IMR-90 (cell line): ENCODE measurements at regions not wholly inside any gene's neighbourhood (a gene's known extent, or its start where the extent isn't known, plus 50 kb on each side); places are given as distances from the start of the nearest gene placed in this dataset.

Experiments
- ATAC-seq: fragments of 200-7000 bp; cut with Tn5 transposase; 2 replicates; pipeline ENCODE4 v1.9.1; 2020; ENCODE audit warnings: low read depth, mild to moderate bottlenecking, moderate library complexity
- BruUV-seq: library from RNA; stranded (reverse); fragments of 400-500 nt; replicated peaks from 2 replicates; lab custom pipeline; 2021; lab: Mats Ljungman, UMichigan
- CTCF ChIA-PET: fragments of 300-600 bp; formaldehyde crosslinking; extraction: SDS; loops from one replicate; lab custom pipeline; 2021; ENCODE audit warnings: antibody characterized with exemption; lab: Yijun Ruan, JAX
- POLR2A ChIA-PET: fragments of 300-600 bp; sonication (Branson Sonifier 250); formaldehyde crosslinking; loops from one replicate; lab custom pipeline; 2022; ENCODE audit warnings: antibody characterized with exemption; ENCODE audit not compliant: unreplicated experiment; lab: Charles Lee
- DNase-seq: peaks from one replicate; pipeline ENCODE4 v3.0.0; 2013
- H2AFZ ChIP-seq: replicated peaks from 2 replicates; pipeline ENCODE3; 2013; ENCODE audit warnings: low read length, mild to moderate bottlenecking; ENCODE audit not compliant: poor library complexity
- H2AK5ac ChIP-seq: 2 replicates; pipeline ENCODE4 v1.6.1; 2013; ENCODE audit warnings: low read depth, low read length, inconsistent platforms
- H2AK9ac ChIP-seq: replicated peaks from 2 replicates; pipeline ENCODE3; 2013; ENCODE audit warnings: mild to moderate bottlenecking, low read depth, low read length, moderate library complexity; ENCODE audit not compliant: poor library complexity
- H2BK120ac ChIP-seq: 2 replicates; pipeline ENCODE4 v1.6.1; 2013; ENCODE audit warnings: low read depth, low read length, inconsistent platforms
- H2BK15ac ChIP-seq: 3 replicates; pipeline ENCODE4 v1.6.1; 2013; ENCODE audit warnings: low read depth, low read length, inconsistent platforms
- H2BK20ac ChIP-seq: 2 replicates; pipeline ENCODE4 v1.6.1; 2013; ENCODE audit warnings: low read depth, mild to moderate bottlenecking, inconsistent platforms, low read length, moderate library complexity
- H2BK5ac ChIP-seq: 2 replicates; pipeline ENCODE4 v1.6.1; 2013; ENCODE audit warnings: mild to moderate bottlenecking, low read depth, low read length, inconsistent platforms; ENCODE audit not compliant: poor library complexity, severe bottlenecking
- H3K14ac ChIP-seq: replicated peaks from 2 replicates; pipeline ENCODE4 v1.6.1; 2013; ENCODE audit warnings: low read depth, low read length, inconsistent platforms
- H3K18ac ChIP-seq: 2 replicates; pipeline ENCODE4 v1.6.1; 2013; ENCODE audit warnings: low read depth, low read length, control low read depth
- H3K23ac ChIP-seq: 2 replicates; pipeline ENCODE4 v1.6.1; 2013; ENCODE audit warnings: low read depth, low read length, inconsistent platforms
- H3K27ac ChIP-seq: 2 replicates; pipeline ENCODE4 v1.5.1; 2013; ENCODE audit warnings: mild to moderate bottlenecking, control low read depth, low read length; ENCODE audit not compliant: insufficient read depth
- H3K27me3 ChIP-seq: 2 replicates; pipeline ENCODE4 v1.6.1; 2013; ENCODE audit warnings: low read length; ENCODE audit not compliant: control insufficient read depth, insufficient read depth
- H3K36me3 ChIP-seq: 2 replicates; pipeline ENCODE4 v1.6.1; 2013; ENCODE audit warnings: low read length, mixed read lengths; ENCODE audit not compliant: control insufficient read depth, insufficient read depth
- H3K4ac ChIP-seq: 2 replicates; pipeline ENCODE4 v1.6.1; 2013; ENCODE audit warnings: low read depth, low read length, inconsistent platforms
- H3K4me1 ChIP-seq: 2 replicates; pipeline ENCODE4 v1.6.1; 2013; ENCODE audit warnings: low read length, mixed read lengths; ENCODE audit not compliant: control insufficient read depth, insufficient read depth
- H3K4me2 ChIP-seq: 2 replicates; pipeline ENCODE4 v1.6.1; 2013; ENCODE audit warnings: low read depth, mild to moderate bottlenecking, control low read depth, low read length, moderate library complexity
- H3K4me3 ChIP-seq: 2 replicates; pipeline ENCODE4 v1.5.1; 2013; ENCODE audit warnings: low read depth, mild to moderate bottlenecking, control low read depth, low read length, moderate library complexity; ENCODE audit not compliant: insufficient read depth
- H3K56ac ChIP-seq: 2 replicates; pipeline ENCODE4 v1.6.1; 2013; ENCODE audit warnings: low read length, inconsistent platforms; ENCODE audit not compliant: insufficient read depth; ENCODE audit errors: extremely low read depth
- H3K79me1 ChIP-seq, 2 experiments: 2 replicates each; pipeline ENCODE4 v1.6.1; 2013; ENCODE audit warnings: low read length in 2 of 2, inconsistent platforms in 1 of 2, low read depth in 1 of 2
- H3K9ac ChIP-seq: 2 replicates; pipeline ENCODE4 v1.6.1; 2013; ENCODE audit warnings: low read depth, low read length, control low read depth
- H3K9me1 ChIP-seq: 2 replicates; pipeline ENCODE4 v1.6.1; 2013; ENCODE audit warnings: low read length, inconsistent platforms; ENCODE audit not compliant: insufficient read depth
- H3K9me3 ChIP-seq: 2 replicates; pipeline ENCODE4 v1.6.1; 2013; ENCODE audit warnings: low read length; ENCODE audit not compliant: control insufficient read depth, insufficient read depth
- H4K20me1 ChIP-seq: 2 replicates; pipeline ENCODE4 v1.6.1; 2013; ENCODE audit warnings: low read length, inconsistent platforms; ENCODE audit not compliant: insufficient read depth
- H4K5ac ChIP-seq: 2 replicates; pipeline ENCODE4 v1.6.1; 2013; ENCODE audit warnings: mild to moderate bottlenecking, low read depth, low read length, control low read depth
- H4K8ac ChIP-seq, 2 experiments: 2 replicates each; pipeline ENCODE4 v1.6.1; 2013; ENCODE audit warnings: low read depth in 2 of 2, low read length in 2 of 2, control low read depth in 1 of 2, inconsistent platforms in 1 of 2
- H4K91ac ChIP-seq: 2 replicates; pipeline ENCODE4 v1.6.1; 2013; ENCODE audit warnings: low read depth, low read length, inconsistent platforms; ENCODE audit not compliant: insufficient read depth
- BHLHE40 ChIP-seq: fragments of 150-350 bp; IDR thresholded peaks from 2 replicates; pipeline ENCODE4 v1.6.1; 2016; ENCODE audit warnings: mild to moderate bottlenecking, low read depth, low read length
- CEBPB ChIP-seq: IDR thresholded peaks from 2 replicates; pipeline ENCODE4 v1.6.1; 2012; ENCODE audit warnings: low read depth, low read length, improper control_type of control experiment
- CHD1 ChIP-seq: IDR thresholded peaks from 2 replicates; pipeline ENCODE4 v1.6.1; 2012; ENCODE audit warnings: low read depth, low read length, improper control_type of control experiment
- CTCF ChIP-seq: conservative IDR thresholded peaks from 2 replicates; pipeline ENCODE4 v1.5.1; 2012; ENCODE audit warnings: mild to moderate bottlenecking, low read depth, low read length, improper control_type of control experiment
- FOS ChIP-seq: fragments of 150-350 bp; IDR thresholded peaks from 2 replicates; pipeline ENCODE4 v1.6.1; 2016; ENCODE audit warnings: low read depth, low read length
- MAFK ChIP-seq: IDR thresholded peaks from 2 replicates; pipeline ENCODE4 v1.6.1; 2012; ENCODE audit warnings: low read depth, low read length, improper control_type of control experiment
- MAZ ChIP-seq: IDR thresholded peaks from 2 replicates; pipeline ENCODE4 v1.6.1; 2012; ENCODE audit warnings: low read depth, mild to moderate bottlenecking, low read length, improper control_type of control experiment, moderate library complexity, borderline replicate concordance
- MXI1 ChIP-seq: IDR thresholded peaks from 2 replicates; pipeline ENCODE4 v1.6.1; 2012; ENCODE audit warnings: low read depth, mild to moderate bottlenecking, low read length, moderate library complexity, borderline replicate concordance
- NFE2L2 ChIP-seq: fragments of 150-350 bp; IDR thresholded peaks from 2 replicates; pipeline ENCODE4 v1.6.1; 2016; ENCODE audit warnings: low read depth, mild to moderate bottlenecking, low read length
- POLR2A ChIP-seq: IDR thresholded peaks from 2 replicates; pipeline ENCODE4 v1.6.1; 2012; ENCODE audit warnings: mild to moderate bottlenecking, low read depth, low read length
- RAD21 ChIP-seq: IDR thresholded peaks from 2 replicates; pipeline ENCODE4 v1.6.1; 2012; ENCODE audit warnings: low read length, improper control_type of control experiment
- RCOR1 ChIP-seq: IDR thresholded peaks from 2 replicates; pipeline ENCODE4 v1.6.1; 2012; ENCODE audit warnings: mild to moderate bottlenecking, low read length, improper control_type of control experiment; ENCODE audit not compliant: insufficient replicate concordance
- RFX5 ChIP-seq: IDR thresholded peaks from 2 replicates; pipeline ENCODE4 v1.8.0; 2012; ENCODE audit warnings: low read depth, mild to moderate bottlenecking, low read length, moderate library complexity
- SMC3 ChIP-seq: fragments of 150-350 bp; IDR thresholded peaks from 2 replicates; pipeline ENCODE4 v1.6.1; 2016; ENCODE audit warnings: low read depth, mild to moderate bottlenecking, antibody characterized with exemption, low read length, moderate library complexity
- USF2 ChIP-seq: fragments of 150-350 bp; IDR thresholded peaks from 2 replicates; pipeline ENCODE4 v1.6.1; 2017; ENCODE audit warnings: mild to moderate bottlenecking, antibody characterized with exemption, low read length, low read depth
- WGBS, 2 experiments: methylation state at CpG; one replicate each; pipeline versions ENCODE4 v1.1.5 to v1.1.7; 2013; ENCODE audit warnings: missing lambda C conversion rate in 2 of 2; ENCODE audit not compliant: insufficient read length in 1 of 2; ENCODE audit errors: extremely low coverage in 2 of 2; 5-methylcytosine and 5-hydroxymethylcytosine counted together
- dilution Hi-C: fragments of 300-500 bp; cut with HindIII; formaldehyde crosslinking; loops from one replicate; pipeline ENCODE4 v1.14.3; 2018; ENCODE audit warnings: low sequenced_read_pairs; ENCODE audit not compliant: unreplicated experiment
- in situ Hi-C: fragments of 300-500 bp; cut with MboI; formaldehyde crosslinking; loops from 3 replicates; pipeline ENCODE4 v1.14.3; 2019; ENCODE audit warnings: low sequenced_read_pairs, inconsistent platforms, mixed read lengths
- intact Hi-C: fragments of 100-400 bp; cut with micrococcal nuclease; formaldehyde crosslinking; loops from 2 replicates; pipeline ENCODE4 v1.10.0; 2022
- TF ChIP-seq, protein P1 (sequence below): fragments of 150-350 bp; IDR thresholded peaks from 2 replicates; pipeline ENCODE4 v1.6.1; 2016; ENCODE audit warnings: low read depth, mild to moderate bottlenecking, low read length, moderate library complexity, borderline replicate concordance

DNA sequence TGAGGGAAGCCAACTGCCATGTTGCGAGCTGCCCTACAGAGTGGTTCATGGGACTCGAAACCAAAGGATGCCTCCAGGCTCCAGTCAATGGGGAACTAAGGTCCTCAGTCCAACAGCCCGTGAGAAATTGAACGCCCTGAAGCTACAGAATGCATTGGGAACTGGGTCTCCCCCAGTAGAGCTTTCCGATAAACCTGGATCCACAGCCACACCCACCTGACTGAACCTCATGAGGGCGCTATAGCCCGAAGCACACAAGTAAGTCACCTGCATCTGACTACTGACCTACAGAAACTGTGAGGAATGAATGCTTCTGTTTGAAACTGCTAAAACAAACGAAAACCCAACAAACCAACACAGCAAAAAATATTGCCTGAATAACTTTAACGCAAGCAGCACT is 1297.7 kb downstream of the AACS start:
- Histone ChIP-seq H3K9ac (no peak overlapping the region), H3K4ac (no peak overlapping the region), H3K4me3 (no peak overlapping the region), H4K5ac (no peak overlapping the region), H3K9me3 (peaks cover 13% of the 10 kb centered on the region), H4K20me1 (no peaks in the 10 kb centered on the region), H4K91ac (no peak overlapping the region), H2BK5ac (no peak overlapping the region), H2AK5ac (no peak overlapping the region), H3K4me2 (no peak overlapping the region), H3K36me3 (no peaks in the 10 kb centered on the region), H3K79me1 (no peaks in the 10 kb centered on the region), H2BK120ac (no peak overlapping the region), H2AFZ (no peak overlapping the region), H3K27ac (no peak overlapping the region), H3K4me1 (no peaks in the 10 kb centered on the region), H3K18ac (no peak overlapping the region), H2BK15ac (no peak overlapping the region), H4K8ac (no peak overlapping the region), H3K56ac (no peak overlapping the region), H2AK9ac (no peak overlapping the region), H3K9me1 (no peaks in the 10 kb centered on the region), H3K27me3 (no peaks in the 10 kb centered on the region), H2BK20ac (no peak overlapping the region), H3K23ac (no peak overlapping the region), H3K14ac (no peak overlapping the region)
- ATAC-seq (no peak), DNase-seq (no peak)
- no CpG with 5 or more reads among the region's 9 CpGs for WGBS, 2 experiments
- no TSS peak for BruUV-seq
- ChIA-PET CTCF (no interaction called here), POLR2A (no interaction called here)
- no peak for TF ChIP-seq MAZ
- no peak for TF ChIP-seq MAFK
- no peak for TF ChIP-seq CHD1
- TF ChIP-seq RCOR1, result no peak
- no peak for TF ChIP-seq CTCF
- no peak for TF ChIP-seq MXI1
- TF ChIP-seq RFX5, result no peak
- no peak for TF ChIP-seq BHLHE40
- TF ChIP-seq, protein P1, sequence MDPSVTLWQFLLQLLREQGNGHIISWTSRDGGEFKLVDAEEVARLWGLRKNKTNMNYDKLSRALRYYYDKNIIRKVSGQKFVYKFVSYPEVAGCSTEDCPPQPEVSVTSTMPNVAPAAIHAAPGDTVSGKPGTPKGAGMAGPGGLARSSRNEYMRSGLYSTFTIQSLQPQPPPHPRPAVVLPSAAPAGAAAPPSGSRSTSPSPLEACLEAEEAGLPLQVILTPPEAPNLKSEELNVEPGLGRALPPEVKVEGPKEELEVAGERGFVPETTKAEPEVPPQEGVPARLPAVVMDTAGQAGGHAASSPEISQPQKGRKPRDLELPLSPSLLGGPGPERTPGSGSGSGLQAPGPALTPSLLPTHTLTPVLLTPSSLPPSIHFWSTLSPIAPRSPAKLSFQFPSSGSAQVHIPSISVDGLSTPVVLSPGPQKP, result no peak
- TF ChIP-seq FOS, result no peak
- TF ChIP-seq CEBPB, result no peak
- no peak for TF ChIP-seq RAD21
- no peak for TF ChIP-seq NFE2L2
- TF ChIP-seq USF2, result no peak
- no peak for TF ChIP-seq POLR2A
- TF ChIP-seq SMC3, result no peak
- in situ Hi-C loops (no loop called here), intact Hi-C loops (no loop called here), dilution Hi-C loops (no loop called here)
